Lung (tissue), 11 donors: ENCODE measurements at regions not wholly inside any gene's neighbourhood (a gene's known extent, or its start where the extent isn't known, plus 50 kb on each side); places are given as distances from the start of the nearest gene placed in this dataset.

ENCODE experiments used
- ATAC-seq: fragments of 200-7000 bp; cut with Tn5 transposase; one replicate; pipeline ENCODE4 v1.9.1; 2020; ENCODE audit warnings: moderate number of reproducible peaks; ENCODE audit not compliant: insufficient read depth, low FRiP score
- DNase-seq, 3 donors: peaks; one replicate each; pipeline ENCODE4 v3.0.0-alpha.2; 2013 to 2017
- H3K27ac ChIP-seq, 2 donors: one replicate each; pipeline ENCODE4 v1.5.1; 2013; ENCODE audit warnings: mild to moderate bottlenecking in 2 of 2, moderate library complexity in 2 of 2, control low read depth in 1 of 2, inconsistent platforms in 1 of 2, low read depth in 1 of 2, low read length in 1 of 2
- H3K27me3 ChIP-seq, 3 donors: one replicate each; pipeline ENCODE4 v1.5.1; 2013; ENCODE audit warnings: low read length in 2 of 3; ENCODE audit not compliant: control insufficient read depth in 3 of 3, insufficient read depth in 3 of 3
- H3K36me3 ChIP-seq, 4 donors: one replicate each; pipeline ENCODE4 v1.5.1; 2013; ENCODE audit warnings: low read length in 4 of 4, mild to moderate bottlenecking in 1 of 4, moderate library complexity in 1 of 4; ENCODE audit not compliant: control insufficient read depth in 4 of 4, insufficient read depth in 4 of 4
- H3K4me1 ChIP-seq, 5 donors: one replicate each; pipeline ENCODE4 v1.5.1; 2013; ENCODE audit warnings: low read length in 5 of 5, mild to moderate bottlenecking in 2 of 5, moderate library complexity in 1 of 5; ENCODE audit not compliant: control insufficient read depth in 5 of 5, insufficient read depth in 5 of 5
- H3K4me3 ChIP-seq: one replicate; pipeline ENCODE4 v1.5.1; 2013; ENCODE audit warnings: mild to moderate bottlenecking, control low read depth, moderate library complexity
- H3K9ac ChIP-seq, 2 donors: one replicate each; pipeline ENCODE4 v1.5.1; 2013; ENCODE audit warnings: low read length in 2 of 2, control low read depth in 1 of 2; ENCODE audit not compliant: insufficient read depth in 1 of 2
- H3K9me3 ChIP-seq, 4 donors: one replicate each; pipeline ENCODE4 v1.5.1; 2013; ENCODE audit warnings: low read length in 3 of 4, mild to moderate bottlenecking in 1 of 4, moderate library complexity in 1 of 4; ENCODE audit not compliant: control insufficient read depth in 4 of 4, insufficient read depth in 3 of 4
- CTCF ChIP-seq: IDR thresholded peaks from 2 replicates; pipeline ENCODE4 v1.5.1; 2012; ENCODE audit warnings: mild to moderate bottlenecking; ENCODE audit errors: control extremely low read depth, extremely low read depth
- WGBS, 2 donors: extraction: QIAGEN DNeasy Blood & Tissue Kit; methylation state at CpG; one replicate each; pipeline ENCODE4 v1.1.7; 2013; 5-methylcytosine and 5-hydroxymethylcytosine counted together
- donor health status: control.
- donor health status: control.
- donor health status: Bipolar disorder and iron deficiency.
- donor health status: healthy.
- donor health status: DM: yes; HTN: yes; CAD: no.

GRCh38 chr2:136255648-136256461 lies 137.9 kb upstream of the CXCR4 start:
- Histone ChIP-seq H3K27me3 (no peaks in the 10 kb centered on the region), H3K9ac (no peak overlapping the region), H3K4me1 (peaks cover 0 to 11% (median 5%) of the 10 kb centered on the region in 5 donors), H3K36me3 (no peaks in the 10 kb centered on the region), H3K27ac (peak overlapping the region in 1 of 2 donors; percentile 20), H3K9me3 (no peaks in the 10 kb centered on the region), H3K4me3 (no peak overlapping the region)
- DNase-seq (no peak), ATAC-seq (no peak)
- 50 to 63% methylated on average over 9 of the region's 9 CpGs for WGBS, 2 donors
- no peak for TF ChIP-seq CTCF

GRCh38 chr2:136255127-136255526 lies 137.2 kb upstream of the CXCR4 start:
- no peak overlapping the region for H3K4me3 ChIP-seq
- H3K9me3 ChIP-seq = no peaks in the 10 kb centered on the region
- H3K4me1 ChIP-seq = peaks cover 0 to 11% (median 5%) of the 10 kb centered on the region in 5 donors
- WGBS, 2 donors = 76 to 86% methylated on average over 3 of the region's 3 CpGs
- H3K36me3 ChIP-seq = no peaks in the 10 kb centered on the region
- no peak for TF ChIP-seq CTCF
- ATAC-seq (no peak), DNase-seq (no peak)
- H3K27me3 ChIP-seq = no peaks in the 10 kb centered on the region
- no peak overlapping the region for H3K9ac ChIP-seq
- H3K27ac ChIP-seq = no peak overlapping the region

DNA sequence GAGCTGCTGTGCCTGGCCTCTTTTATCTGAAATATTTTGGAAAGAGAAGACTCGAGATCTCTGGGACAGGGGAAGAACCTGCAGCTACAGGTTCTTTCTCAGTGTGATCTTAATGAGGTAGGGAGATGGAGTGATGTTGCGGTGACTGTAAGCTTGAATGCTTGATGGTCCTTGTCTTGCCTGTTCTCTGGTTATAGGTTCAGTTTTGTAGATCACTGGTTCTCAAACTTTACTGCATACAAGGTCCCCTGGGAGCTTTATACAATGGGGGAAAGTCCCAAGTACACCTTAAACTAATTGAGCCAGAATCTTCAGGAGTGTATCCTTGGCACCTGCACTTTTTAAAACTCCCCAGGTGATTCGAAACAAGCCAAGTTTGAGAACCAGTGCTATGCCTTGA lies 136.7 kb upstream of the CXCR4 start:
- Histone ChIP-seq H3K27me3 (no peaks in the 10 kb centered on the region), H3K9me3 (no peaks in the 10 kb centered on the region), H3K27ac (no peak overlapping the region), H3K9ac (no peak overlapping the region), H3K4me3 (no peak overlapping the region), H3K4me1 (peaks cover 0 to 11% (median 5%) of the 10 kb centered on the region in 5 donors), H3K36me3 (no peaks in the 10 kb centered on the region)
- no peak for ATAC-seq
- no peak for TF ChIP-seq CTCF
- 62 to 65% methylated on average over 3 of the region's 3 CpGs for WGBS, 2 donors
- DNase-seq = no peak
